ENCODE measurements at regions not wholly inside any gene's neighbourhood (a gene's known extent, or its start where the extent isn't known, plus 50 kb on each side); places are given as distances from the start of the nearest gene placed in this dataset.

- TF ChIP-seq GATA3 (IDR thresholded peaks at IDR 0.05; ENCODE audit: low read depth, low read length) (no peak), GATA2 (IDR thresholded peaks at IDR 0.05; ENCODE audit: low read depth, low read length) (no peak)
These were observed 312.1 kb upstream of the SHH start for GRCh38 chr7:156124356-156124755.

All from SH-SY5Y (cell line).